GM19328 (cell line): ENCODE measurements at regions not wholly inside any gene's neighbourhood (a gene's known extent, or its start where the extent isn't known, plus 50 kb on each side); places are given as distances from the start of the nearest gene placed in this dataset.
"Not testable (repeated sequence)": the region's sequence is repeated elsewhere in the genome, so short reads cannot be mapped to it uniquely, and the experiment has no call there.

Experiments used
- ATAC-seq: cut with Tn5 transposase; IDR thresholded peaks from one replicate; pipeline ENCODE4 v1.9.1; 2021; ENCODE audit warnings: mild to moderate bottlenecking, moderate library complexity; ENCODE audit not compliant: unreplicated experiment

- ATAC-seq, result no peak
Observed at GRCh38 chr3:115251509-115251908, 104.4 kb upstream of the ZBTB20 start.

GRCh38 chr3:115252679-115253078 is 105.6 kb upstream of the ZBTB20 start:
- no peak for ATAC-seq

- ATAC-seq, result no peak
Observed at GRCh38 chr3:115254492-115255196, 107.6 kb upstream of the ZBTB20 start.

- no peak for ATAC-seq
Observed at GRCh38 chr3:115255197-115255585, 108.1 kb upstream of the ZBTB20 start.

- no peak for ATAC-seq
Observed at GRCh38 chr3:115270849-115271248, 123.8 kb upstream of the ZBTB20 start.

- no peak for ATAC-seq
Observed at GRCh38 chr3:115272036-115272824, 125.1 kb upstream of the ZBTB20 start.

- ATAC-seq, result no peak
Observed at GRCh38 chr3:115275896-115276295, 128.8 kb upstream of the ZBTB20 start.

GRCh38 chr3:115279939-115280338 is 132.9 kb upstream of the ZBTB20 start:
- no peak for ATAC-seq

- ATAC-seq, result no peak
Observed at GRCh38 chr3:115280506-115280905, 133.4 kb upstream of the ZBTB20 start.

- no peak for ATAC-seq
Observed at GRCh38 chr3:115281697-115282675, 134.9 kb upstream of the ZBTB20 start.

- ATAC-seq, result no peak
Observed at GRCh38 chr3:115284980-115285379, 137.9 kb upstream of the ZBTB20 start.

- ATAC-seq, result no peak
Observed at GRCh38 chr3:115286529-115287197, 139.6 kb upstream of the ZBTB20 start.

GRCh38 chr3:115287198-115287597 is 140.1 kb upstream of the ZBTB20 start:
- no peak for ATAC-seq

- no peak for ATAC-seq
Observed at GRCh38 chr3:115292131-115292530, 145.0 kb upstream of the ZBTB20 start.

GRCh38 chr3:115292677-115293165 is 145.6 kb upstream of the ZBTB20 start:
- ATAC-seq, result no peak

- no peak for ATAC-seq
Observed at GRCh38 chr3:115293321-115293720, 146.2 kb upstream of the ZBTB20 start.

- no peak for ATAC-seq
Observed at GRCh38 chr3:115301364-115301860, 154.3 kb upstream of the ZBTB20 start.

- ATAC-seq, result not testable (repeated sequence)
Observed at GRCh38 chr3:115317953-115318352, 170.9 kb upstream of the ZBTB20 start.

GRCh38 chr3:115321400-115321805 is 174.3 kb upstream of the ZBTB20 start:
- ATAC-seq, result no peak

GRCh38 chr3:115322901-115323300 is 175.8 kb upstream of the ZBTB20 start:
- ATAC-seq, result no peak
